ENCODE measurements at regions not wholly inside any gene's neighbourhood (a gene's known extent, or its start where the extent isn't known, plus 50 kb on each side); places are given as distances from the start of the nearest gene placed in this dataset.

- no peak for TF ChIP-seq MBD1 (CRISPR knock-in tag; IDR thresholded peaks at IDR 0.05)
- no peak for TF ChIP-seq CTCF (IDR thresholded peaks at IDR 0.05 in 2 of 3, conservative IDR thresholded peaks at IDR 0.05 in 1 of 3; ENCODE audit: insufficient read depth in 2 of 3, low read depth in 1 of 3, low read length in 3 of 3)
- no peak for TF ChIP-seq EZH2 (IDR thresholded peaks at IDR 0.05; ENCODE audit: borderline replicate concordance, low read depth, low read length)
- TF ChIP-seq ZNF512 (tag; IDR thresholded peaks at IDR 0.05): no peak
- TF ChIP-seq HDAC3 (IDR thresholded peaks at IDR 0.05; ENCODE audit: borderline replicate concordance, partially characterized antibody): no peak
- TF ChIP-seq ZNF274 (IDR thresholded peaks at IDR 0.05; ENCODE audit: borderline replicate concordance, low read depth, low read length): no peak
- TF ChIP-seq CEBPB (tag; IDR thresholded peaks at IDR 0.05): no peak
- no peak for TF ChIP-seq KAT7 (CRISPR knock-in tag; IDR thresholded peaks at IDR 0.05; ENCODE audit: borderline replicate concordance)
- TF ChIP-seq RAD21 (CRISPR knock-in tag; conservative IDR thresholded peaks at IDR 0.05 in 1 of 2, IDR thresholded peaks at IDR 0.05 in 1 of 2): no peak
Observed at GRCh38 chr1:195236991-195237889, 1371.0 kb downstream of the KCNT2 start.

Data from K562 (cell line).